A673 (cell line): ENCODE measurements at regions not wholly inside any gene's neighbourhood (a gene's known extent, or its start where the extent isn't known, plus 50 kb on each side); places are given as distances from the start of the nearest gene placed in this dataset.

Experiments
- BruUV-seq: library from RNA; stranded (reverse); fragments of 400-500 nt; replicated peaks from 2 replicates; lab custom pipeline; 2021; lab: Mats Ljungman, UMichigan
- CTCF ChIA-PET: fragments of 300-600 bp; sonication (Branson Sonifier 250); formaldehyde crosslinking; loops from one replicate; lab custom pipeline; 2022; ENCODE audit warnings: antibody characterized with exemption; lab: Charles Lee
- POLR2A ChIA-PET: fragments of 300-600 bp; sonication (Branson Sonifier 250); formaldehyde crosslinking; loops from one replicate; lab custom pipeline; 2022; ENCODE audit warnings: antibody characterized with exemption; ENCODE audit not compliant: low non-redundant PET; lab: Charles Lee
- DNase-seq: peaks from one replicate; pipeline ENCODE4 v3.0.0-alpha.2; 2015; ENCODE audit warnings: low spot score
- H3K27ac ChIP-seq: fragments of 200-600 bp; sonication (generic); 2 replicates; pipeline ENCODE4 v1.5.1; 2016; ENCODE audit warnings: mixed run types, low read depth, mild to moderate bottlenecking, mixed read lengths, antibody characterized with exemption, low read length; ENCODE audit not compliant: poor library complexity, severe bottlenecking
- H3K27me3 ChIP-seq: fragments of 200-600 bp; sonication (generic); replicated peaks from 2 replicates; pipeline ENCODE4 v1.6.1; 2017; ENCODE audit warnings: mixed run types, low read depth, mild to moderate bottlenecking, mixed read lengths, antibody characterized with exemption, low read length; ENCODE audit not compliant: insufficient read depth, poor library complexity
- H3K36me3 ChIP-seq: fragments of 200-600 bp; sonication (generic); 2 replicates; pipeline ENCODE4 v1.6.1; 2016; ENCODE audit warnings: mixed run types, mild to moderate bottlenecking, mixed read lengths, antibody characterized with exemption, low read length; ENCODE audit not compliant: insufficient read depth, poor library complexity, severe bottlenecking
- H3K4me1 ChIP-seq: fragments of 200-600 bp; sonication (generic); 2 replicates; pipeline ENCODE4 v1.6.1; 2017; ENCODE audit warnings: mixed run types, mild to moderate bottlenecking, mixed read lengths, antibody characterized with exemption, low read length; ENCODE audit not compliant: insufficient read depth, poor library complexity, severe bottlenecking
- H3K4me3 ChIP-seq: fragments of 200-600 bp; sonication (generic); 2 replicates; pipeline ENCODE4 v1.5.1; 2016; ENCODE audit warnings: low read depth, mixed run types, mild to moderate bottlenecking, mixed read lengths, low read length; ENCODE audit not compliant: poor library complexity, severe bottlenecking
- H3K9me3 ChIP-seq: fragments of 200-600 bp; sonication (generic); 2 replicates; pipeline ENCODE4 v1.6.1; 2016; ENCODE audit warnings: mixed run types, low read depth, mild to moderate bottlenecking, mixed read lengths, antibody characterized with exemption, low read length; ENCODE audit not compliant: poor library complexity, severe bottlenecking
- EZH2 ChIP-seq: fragments of 200-600 bp; sonication (generic); IDR thresholded peaks from 2 replicates; pipeline ENCODE4 v1.6.1; 2017; ENCODE audit warnings: borderline replicate concordance, low read depth, mild to moderate bottlenecking, mixed read lengths, antibody characterized with exemption, low read length; ENCODE audit not compliant: poor library complexity, severe bottlenecking
- intact Hi-C: fragments of 100-400 bp; cut with micrococcal nuclease; formaldehyde crosslinking; loops from one replicate; pipeline ENCODE4 v1.10.0; 2022; ENCODE audit not compliant: unreplicated experiment
- TF ChIP-seq, protein P1 (sequence below): fragments of 300-800, 200-600 bp; sonication (generic); conservative IDR thresholded peaks from 2 replicates; pipeline ENCODE4 v1.5.1; 2017; ENCODE audit warnings: low read depth, mild to moderate bottlenecking, antibody characterized with exemption, low read length, moderate library complexity, mixed read lengths

GRCh38 chr16:7025616-7026190 lies 306.9 kb upstream of the RBFOX1 start:
- no TSS peak for BruUV-seq
- CTCF ChIA-PET: interaction anchor here (0.6 kb wide), 1 partner anchor 1128 kb away, joined by 5 read pairs; no protein-coding TSS in a partner anchor
- no peak overlapping the region for H3K27ac ChIP-seq

DNA sequence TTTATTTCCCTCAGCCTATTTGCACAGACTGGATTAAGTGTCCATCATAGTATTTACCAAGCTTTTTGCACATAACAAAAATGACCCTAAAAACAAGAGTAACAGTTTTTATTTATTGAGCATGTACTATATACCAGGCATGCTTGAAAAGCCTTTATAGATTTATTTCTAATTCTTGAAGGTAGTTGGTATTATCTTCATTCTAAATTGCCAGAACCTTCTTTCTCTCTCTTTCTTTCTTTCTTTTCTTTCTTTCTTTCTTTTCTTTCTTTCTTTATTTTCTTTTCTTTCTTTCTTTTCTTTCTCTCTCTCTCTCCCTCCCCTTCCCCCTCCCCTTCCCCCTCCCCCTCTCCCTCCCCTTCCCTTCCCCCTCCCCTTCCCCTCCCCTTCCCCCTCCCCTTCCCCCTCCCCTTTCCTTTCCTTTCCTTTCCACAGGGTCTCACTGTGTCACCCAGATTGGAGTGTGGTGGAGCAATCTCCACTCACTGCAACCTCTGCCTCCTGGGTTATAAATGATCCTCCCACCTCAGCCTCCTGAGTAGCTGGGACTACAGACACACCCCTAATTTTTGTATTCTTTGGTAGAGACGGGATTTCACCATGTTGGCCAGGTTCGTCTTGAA lies 310.9 kb upstream of the RBFOX1 start:
- BruUV-seq: no TSS peak
- ChIA-PET POLR2A (no interaction called here), CTCF (no interaction called here)
- TF ChIP-seq EZH2: no peak
- TF ChIP-seq, protein P1, sequence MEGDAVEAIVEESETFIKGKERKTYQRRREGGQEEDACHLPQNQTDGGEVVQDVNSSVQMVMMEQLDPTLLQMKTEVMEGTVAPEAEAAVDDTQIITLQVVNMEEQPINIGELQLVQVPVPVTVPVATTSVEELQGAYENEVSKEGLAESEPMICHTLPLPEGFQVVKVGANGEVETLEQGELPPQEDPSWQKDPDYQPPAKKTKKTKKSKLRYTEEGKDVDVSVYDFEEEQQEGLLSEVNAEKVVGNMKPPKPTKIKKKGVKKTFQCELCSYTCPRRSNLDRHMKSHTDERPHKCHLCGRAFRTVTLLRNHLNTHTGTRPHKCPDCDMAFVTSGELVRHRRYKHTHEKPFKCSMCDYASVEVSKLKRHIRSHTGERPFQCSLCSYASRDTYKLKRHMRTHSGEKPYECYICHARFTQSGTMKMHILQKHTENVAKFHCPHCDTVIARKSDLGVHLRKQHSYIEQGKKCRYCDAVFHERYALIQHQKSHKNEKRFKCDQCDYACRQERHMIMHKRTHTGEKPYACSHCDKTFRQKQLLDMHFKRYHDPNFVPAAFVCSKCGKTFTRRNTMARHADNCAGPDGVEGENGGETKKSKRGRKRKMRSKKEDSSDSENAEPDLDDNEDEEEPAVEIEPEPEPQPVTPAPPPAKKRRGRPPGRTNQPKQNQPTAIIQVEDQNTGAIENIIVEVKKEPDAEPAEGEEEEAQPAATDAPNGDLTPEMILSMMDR: no peak
- no peak overlapping the region for H3K27ac ChIP-seq
- intact Hi-C loops: no loop called here
- H3K4me3 ChIP-seq: no peak overlapping the region
- no peaks in the 10 kb centered on the region for H3K36me3 ChIP-seq
- no peaks in the 10 kb centered on the region for H3K4me1 ChIP-seq
- H3K27me3 ChIP-seq: no peaks in the 10 kb centered on the region
- DNase-seq: no peak
- no peaks in the 10 kb centered on the region for H3K9me3 ChIP-seq

More at GRCh38 chr16:7025616-7026190, 306.9 kb upstream of the RBFOX1 start:
- Histone ChIP-seq H3K36me3 (no peaks in the 10 kb centered on the region), H3K4me1 (no peaks in the 10 kb centered on the region), H3K4me3 (no peak overlapping the region), H3K27me3 (no peaks in the 10 kb centered on the region), H3K9me3 (no peaks in the 10 kb centered on the region)
- DNase-seq: peak; percentile 69
- TF ChIP-seq EZH2: no peak
- TF ChIP-seq, protein P1: peak; percentile 72
- POLR2A ChIA-PET: no interaction called here
- intact Hi-C loops: loop anchor here (5.0 kb wide), 1 partner anchor 1147 kb away; no protein-coding TSS in a partner anchor

- no peaks in the 10 kb centered on the region for H3K9me3 ChIP-seq
- no TSS peak for BruUV-seq
- H3K27ac ChIP-seq: no peak overlapping the region
- no peaks in the 10 kb centered on the region for H3K36me3 ChIP-seq
- no peaks in the 10 kb centered on the region for H3K4me1 ChIP-seq
- CTCF ChIA-PET: no interaction called here
- H3K27me3 ChIP-seq: no peaks in the 10 kb centered on the region
- intact Hi-C loops: no loop called here
- TF ChIP-seq, protein P1: no peak
- TF ChIP-seq EZH2: no peak
- POLR2A ChIA-PET: no interaction called here
- no peak for DNase-seq
- H3K4me3 ChIP-seq: no peak overlapping the region
Observed at GRCh38 chr16:7017006-7017662, 315.5 kb upstream of the RBFOX1 start.
